ENCODE measurements at regions not wholly inside any gene's neighbourhood (a gene's known extent, or its start where the extent isn't known, plus 50 kb on each side); places are given as distances from the start of the nearest gene placed in this dataset.

GRCh38 chr5:166746506-166746905, 1544.9 kb upstream of the WWC1 start:
- FAIRE-seq (no peak), DNase-seq (ENCODE audit: low read depth, low spot score) (no peak)
- dilution Hi-C loops (cut with MboI; ENCODE audit: extremely low pct_ligation_motif_present, low sequenced_read_pairs) = no loop called here
- Histone ChIP-seq H3K36me3 (ENCODE audit: control insufficient read depth in 2 of 2, extremely low read depth in 1 of 2, insufficient read depth in 2 of 2, low read length in 2 of 2) (no peaks in the 10 kb centered on the region), H3K9me1 (ENCODE audit: control insufficient read depth, extremely low read depth, insufficient read depth, low read length) (no peaks in the 10 kb centered on the region), H3K4me3 (ENCODE audit: control insufficient read depth in 2 of 3, extremely low read depth in 1 of 3, insufficient read depth in 2 of 3, low read depth in 1 of 3, low read length in 3 of 3) (no peak overlapping the region), H3K9me3 (ENCODE audit: control insufficient read depth, low read depth, low read length) (no peaks in the 10 kb centered on the region), H3K4me2 (ENCODE audit: control insufficient read depth, extremely low read depth, insufficient read depth, low read depth, low read length) (no peak overlapping the region), H4K20me1 (ENCODE audit: control insufficient read depth, extremely low read depth, insufficient read depth, low read length) (no peaks in the 10 kb centered on the region), H3K27me3 (ENCODE audit: control insufficient read depth, extremely low read depth, insufficient read depth, low read length) (no peaks in the 10 kb centered on the region), H3K27ac (ENCODE audit: control insufficient read depth, insufficient read depth, low read length) (no peak overlapping the region), H2AFZ (ENCODE audit: control insufficient read depth, low read length) (no peak overlapping the region), H3K9ac (ENCODE audit: control insufficient read depth, extremely low read depth, insufficient read depth, low read length) (no peak overlapping the region), H3K79me2 (ENCODE audit: control insufficient read depth, insufficient read depth, low read length) (no peaks in the 10 kb centered on the region), H3K4me1 (ENCODE audit: control insufficient read depth, extremely low read depth, insufficient read depth, low read length) (no peaks in the 10 kb centered on the region)
- no peak for TF ChIP-seq EZH2 (IDR thresholded peaks at IDR 0.05; ENCODE audit: low read length)
- TF ChIP-seq CTCF (optimal IDR thresholded peaks at IDR 0.05 in 1 of 3, IDR thresholded peaks at IDR 0.05 in 1 of 3, conservative IDR thresholded peaks at IDR 0.05 in 1 of 3; ENCODE audit: extremely low read depth in 1 of 3, insufficient read depth in 2 of 3, low read length in 3 of 3) = no peak

- H3K27me3 ChIP-seq (ENCODE audit: control insufficient read depth, extremely low read depth, insufficient read depth, low read length) = no peaks in the 10 kb centered on the region
- no peak for TF ChIP-seq CTCF (optimal IDR thresholded peaks at IDR 0.05 in 1 of 3, IDR thresholded peaks at IDR 0.05 in 1 of 3, conservative IDR thresholded peaks at IDR 0.05 in 1 of 3; ENCODE audit: extremely low read depth in 1 of 3, insufficient read depth in 2 of 3, low read length in 3 of 3)
- TF ChIP-seq EZH2 (IDR thresholded peaks at IDR 0.05; ENCODE audit: low read length) = no peak
- no peaks in the 10 kb centered on the region for H3K79me2 ChIP-seq (ENCODE audit: control insufficient read depth, insufficient read depth, low read length)
- H3K4me2 ChIP-seq (ENCODE audit: control insufficient read depth, extremely low read depth, insufficient read depth, low read depth, low read length) = no peak overlapping the region
- dilution Hi-C loops (cut with MboI; ENCODE audit: extremely low pct_ligation_motif_present, low sequenced_read_pairs) = no loop called here
- H3K4me3 ChIP-seq (ENCODE audit: control insufficient read depth in 2 of 3, extremely low read depth in 1 of 3, insufficient read depth in 2 of 3, low read depth in 1 of 3, low read length in 3 of 3) = no peak overlapping the region
- no peak for DNase-seq (ENCODE audit: low read depth, low spot score)
- no peak overlapping the region for H2AFZ ChIP-seq (ENCODE audit: control insufficient read depth, low read length)
- no peak for FAIRE-seq
- H3K27ac ChIP-seq (ENCODE audit: control insufficient read depth, insufficient read depth, low read length) = no peak overlapping the region
- no peaks in the 10 kb centered on the region for H3K36me3 ChIP-seq (ENCODE audit: control insufficient read depth in 2 of 2, extremely low read depth in 1 of 2, insufficient read depth in 2 of 2, low read length in 2 of 2)
- H3K9me1 ChIP-seq (ENCODE audit: control insufficient read depth, extremely low read depth, insufficient read depth, low read length) = no peaks in the 10 kb centered on the region
- no peaks in the 10 kb centered on the region for H3K9me3 ChIP-seq (ENCODE audit: control insufficient read depth, low read depth, low read length)
- no peaks in the 10 kb centered on the region for H4K20me1 ChIP-seq (ENCODE audit: control insufficient read depth, extremely low read depth, insufficient read depth, low read length)
- H3K9ac ChIP-seq (ENCODE audit: control insufficient read depth, extremely low read depth, insufficient read depth, low read length) = no peak overlapping the region
- H3K4me1 ChIP-seq (ENCODE audit: control insufficient read depth, extremely low read depth, insufficient read depth, low read length) = no peaks in the 10 kb centered on the region
Measured at GRCh38 chr5:166750376-166750775, 1541.1 kb upstream of the WWC1 start.

Measured in keratinocyte (primary cell).